Fibroblast of villous mesenchyme (primary cell): ENCODE measurements at regions not wholly inside any gene's neighbourhood (a gene's known extent, or its start where the extent isn't known, plus 50 kb on each side); places are given as distances from the start of the nearest gene placed in this dataset.
"Not testable (repeated sequence)": the region's sequence is repeated elsewhere in the genome, so short reads cannot be mapped to it uniquely, and the experiment has no call there.

Experiments used
- DNase-seq: peaks from one replicate; pipeline ENCODE4 v3.0.0-alpha.2; 2010; ENCODE audit warnings: low read depth
- H3K4me3 ChIP-seq: 2 replicates; pipeline ENCODE4 v1.5.1; 2011; ENCODE audit warnings: low read depth, mild to moderate bottlenecking, low read length
- TF ChIP-seq, protein P1 (sequence below): IDR thresholded peaks from 2 replicates; pipeline ENCODE4 v1.5.1; 2012; ENCODE audit warnings: low read depth, mild to moderate bottlenecking, low read length; ENCODE audit not compliant: insufficient read depth

DNA sequence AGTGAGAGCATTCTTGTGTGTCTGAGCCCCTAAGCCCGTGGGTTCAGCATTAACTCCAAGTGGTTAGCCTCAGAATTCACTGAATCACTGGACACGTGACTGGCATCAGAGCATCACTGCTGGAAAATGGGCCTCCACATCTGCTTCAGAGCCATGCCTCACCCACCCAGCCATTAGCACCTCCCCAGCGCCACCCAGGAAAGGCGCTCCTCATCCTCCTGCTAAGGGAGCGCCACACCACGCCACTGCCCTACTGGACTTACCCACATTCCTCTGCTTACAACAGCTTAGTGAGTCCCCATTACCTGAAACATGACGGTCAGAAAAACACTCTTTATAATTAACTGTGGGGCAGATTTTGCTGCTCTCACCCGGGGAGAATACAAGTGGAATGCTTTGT, 442.6 kb upstream of the MYT1L start:
- TF ChIP-seq, protein P1, sequence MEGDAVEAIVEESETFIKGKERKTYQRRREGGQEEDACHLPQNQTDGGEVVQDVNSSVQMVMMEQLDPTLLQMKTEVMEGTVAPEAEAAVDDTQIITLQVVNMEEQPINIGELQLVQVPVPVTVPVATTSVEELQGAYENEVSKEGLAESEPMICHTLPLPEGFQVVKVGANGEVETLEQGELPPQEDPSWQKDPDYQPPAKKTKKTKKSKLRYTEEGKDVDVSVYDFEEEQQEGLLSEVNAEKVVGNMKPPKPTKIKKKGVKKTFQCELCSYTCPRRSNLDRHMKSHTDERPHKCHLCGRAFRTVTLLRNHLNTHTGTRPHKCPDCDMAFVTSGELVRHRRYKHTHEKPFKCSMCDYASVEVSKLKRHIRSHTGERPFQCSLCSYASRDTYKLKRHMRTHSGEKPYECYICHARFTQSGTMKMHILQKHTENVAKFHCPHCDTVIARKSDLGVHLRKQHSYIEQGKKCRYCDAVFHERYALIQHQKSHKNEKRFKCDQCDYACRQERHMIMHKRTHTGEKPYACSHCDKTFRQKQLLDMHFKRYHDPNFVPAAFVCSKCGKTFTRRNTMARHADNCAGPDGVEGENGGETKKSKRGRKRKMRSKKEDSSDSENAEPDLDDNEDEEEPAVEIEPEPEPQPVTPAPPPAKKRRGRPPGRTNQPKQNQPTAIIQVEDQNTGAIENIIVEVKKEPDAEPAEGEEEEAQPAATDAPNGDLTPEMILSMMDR = no peak
- no peak overlapping the region for H3K4me3 ChIP-seq
- no peak for DNase-seq

DNA sequence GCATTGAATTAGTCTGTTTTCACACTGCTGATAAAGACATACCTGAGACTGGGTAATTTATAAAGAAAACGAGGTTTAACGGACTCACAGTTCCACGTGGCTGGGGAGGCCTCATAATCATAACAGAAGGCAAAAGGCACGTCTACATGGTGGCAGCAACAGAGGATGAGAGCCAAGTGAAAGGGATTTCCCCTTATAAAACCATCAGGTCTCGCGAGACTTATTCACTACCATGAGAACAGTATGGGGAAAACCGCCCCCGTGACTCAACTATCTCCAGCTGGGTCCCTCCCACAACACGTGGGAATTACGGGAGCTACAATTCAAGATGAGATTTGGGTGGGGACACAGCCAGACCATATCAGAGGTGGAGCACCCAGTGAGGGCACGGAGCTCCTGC, 442.0 kb upstream of the MYT1L start:
- H3K4me3 ChIP-seq, DNase-seq: not testable (repeated sequence)

DNA sequence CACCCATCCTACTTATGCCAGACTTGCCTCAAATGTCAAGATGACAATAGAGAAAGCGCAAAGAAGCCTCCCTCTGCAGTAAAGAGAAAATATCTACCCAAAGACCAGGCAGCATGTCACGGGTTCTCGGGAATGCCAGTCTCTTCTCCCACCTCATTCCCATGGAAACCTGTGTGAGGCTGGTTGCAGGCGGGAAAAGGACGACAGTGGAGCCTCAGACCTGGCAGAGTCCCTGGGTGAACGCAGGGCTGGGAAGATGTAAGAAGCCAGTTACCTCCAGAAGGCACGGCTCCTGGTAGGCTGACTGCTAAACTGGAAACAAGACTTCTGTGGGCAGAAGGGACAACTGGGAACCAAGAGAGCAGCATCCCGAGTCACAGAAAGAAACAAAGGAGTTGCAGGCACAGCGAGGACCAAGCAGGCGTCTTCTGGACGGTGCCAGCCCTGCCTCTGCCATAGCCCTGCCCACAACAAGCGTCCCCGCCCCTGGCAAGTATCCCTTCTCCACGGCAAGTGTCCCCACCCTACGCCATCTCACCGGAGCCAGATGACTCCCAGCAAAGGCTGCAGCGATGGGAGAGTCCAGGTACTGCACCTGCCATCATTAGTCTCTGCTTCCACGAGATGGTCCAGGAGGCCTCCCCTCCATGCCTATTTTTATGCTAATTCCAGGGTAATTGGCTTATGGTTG, 440.8 kb upstream of the MYT1L start:
- H3K4me3 ChIP-seq = no peak overlapping the region
- TF ChIP-seq, protein P1 = no peak
- no peak for DNase-seq

DNA sequence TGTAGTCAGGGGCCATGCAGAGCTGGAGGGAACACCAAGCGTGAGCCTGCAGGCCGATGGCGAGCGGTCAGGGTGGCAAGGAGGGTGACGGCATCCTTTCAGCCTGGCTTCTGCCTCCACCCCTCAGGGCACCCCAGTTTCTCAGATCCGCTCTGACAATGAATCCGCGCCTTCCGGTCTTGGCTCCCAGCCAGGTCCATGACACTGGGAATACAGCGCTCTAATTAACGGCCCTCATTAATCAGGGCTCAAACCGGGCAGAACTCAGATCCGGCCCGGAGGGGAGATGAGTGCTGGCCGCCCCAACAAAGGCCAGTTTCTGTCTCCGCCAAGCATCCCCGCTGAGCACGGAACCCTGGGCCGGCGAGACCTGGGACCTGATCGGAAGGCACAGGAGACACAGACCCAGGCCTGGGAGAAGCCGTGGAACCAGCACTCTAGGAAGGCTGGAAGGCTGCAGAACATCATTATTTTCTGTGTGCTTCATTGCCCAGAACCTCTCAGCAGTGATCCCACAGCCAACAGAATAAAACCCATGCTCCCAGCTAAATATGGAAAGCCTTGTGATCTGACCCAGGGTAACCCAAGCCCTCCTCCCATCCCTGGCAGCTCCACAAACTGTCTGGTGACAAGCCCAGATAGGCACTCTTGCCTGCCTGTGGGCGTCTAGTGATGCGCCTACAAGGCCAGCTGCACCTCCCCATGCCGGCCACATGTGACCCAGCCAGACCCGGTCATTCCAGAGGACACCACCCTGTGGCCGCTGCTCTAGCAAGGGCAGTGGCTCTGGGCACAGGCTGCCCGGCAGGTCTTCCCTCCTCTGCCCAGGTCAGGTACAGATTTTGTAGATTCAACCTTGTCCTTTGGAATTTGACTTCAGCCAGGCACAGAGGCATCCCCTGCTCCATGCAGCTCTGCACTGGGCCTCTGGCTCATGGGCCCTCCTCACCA, 438.7 kb upstream of the MYT1L start:
- H3K4me3 ChIP-seq = no peak overlapping the region
- DNase-seq = no peak
- TF ChIP-seq, protein P1 = no peak

DNA sequence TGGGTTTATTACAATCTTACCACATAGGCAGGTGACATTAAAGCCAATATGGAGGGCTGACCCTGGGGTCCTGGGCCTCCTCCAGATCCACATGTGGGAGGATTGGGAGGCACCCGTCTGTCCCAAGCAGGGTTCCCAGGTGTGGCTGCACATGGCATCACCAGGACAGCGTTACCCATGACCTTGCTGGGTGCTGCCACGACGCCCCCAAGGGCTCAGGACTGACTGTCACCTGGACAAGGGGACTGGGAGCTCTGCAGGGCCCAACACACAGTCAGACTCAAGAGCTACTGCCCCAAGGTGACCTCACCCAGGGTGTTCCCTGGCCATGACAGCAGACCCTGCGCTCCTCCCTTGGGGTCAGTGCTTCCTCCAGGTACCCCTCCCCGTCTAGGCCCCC, 437.4 kb upstream of the MYT1L start:
- no peak for DNase-seq
- H3K4me3 ChIP-seq = no peak overlapping the region
- TF ChIP-seq, protein P1 = no peak

DNA sequence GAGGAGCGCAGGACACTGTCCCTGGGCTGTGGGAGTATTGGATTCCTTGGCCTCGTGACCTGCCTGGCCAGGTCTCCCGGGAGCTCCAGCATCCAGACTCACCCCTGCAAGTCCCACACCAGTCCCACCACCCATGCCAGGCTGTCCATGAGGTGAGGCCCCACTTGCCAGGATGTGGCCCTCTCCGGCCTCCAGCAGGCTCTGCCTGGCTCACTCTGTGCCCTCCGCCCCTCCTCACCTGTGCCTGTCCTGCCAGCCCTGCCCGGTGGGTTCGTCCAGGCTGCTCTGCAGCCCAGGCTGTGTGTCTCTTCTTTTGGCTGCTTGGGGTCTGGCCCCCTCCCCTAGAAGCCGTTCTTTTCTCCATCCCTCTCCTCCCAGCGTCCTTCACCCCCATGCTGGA, 436.8 kb upstream of the MYT1L start:
- no peak for DNase-seq
- TF ChIP-seq, protein P1 = no peak

DNA sequence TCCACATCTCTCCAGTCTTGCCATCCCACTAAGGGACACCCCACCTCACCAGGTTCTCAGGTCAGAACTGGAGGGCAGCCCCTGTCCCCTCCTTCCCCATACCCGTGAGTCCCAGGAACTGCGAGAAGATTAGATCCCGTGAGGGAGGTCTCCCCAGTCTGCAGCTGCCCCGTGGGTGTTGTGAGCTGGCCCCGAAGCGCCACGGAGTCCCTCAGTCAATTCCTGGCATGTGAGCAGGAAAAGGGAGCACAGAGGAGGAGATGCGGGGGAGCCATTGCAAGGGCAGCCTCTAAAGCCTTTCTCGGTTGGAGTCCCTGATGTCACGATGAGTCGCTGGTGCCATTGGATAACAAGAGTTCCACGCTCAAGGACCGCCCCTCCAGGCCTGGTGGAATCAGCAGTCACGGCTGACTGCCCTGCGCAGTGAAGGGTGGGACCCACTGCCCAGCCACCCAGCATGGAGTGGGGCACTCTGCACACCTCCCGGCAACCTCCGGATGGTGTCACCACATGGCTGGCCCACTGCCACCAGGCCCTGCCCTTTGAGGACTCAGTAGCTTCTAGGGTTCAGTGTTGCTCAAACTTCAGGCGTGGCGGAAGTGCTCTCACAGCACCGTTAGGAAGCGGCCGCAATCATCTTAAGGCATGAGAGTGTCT, 434.9 kb upstream of the MYT1L start:
- TF ChIP-seq, protein P1 = no peak
- DNase-seq = no peak
- no peak overlapping the region for H3K4me3 ChIP-seq

More for the DNA sequence above, 436.8 kb upstream of the MYT1L start:
- no peak overlapping the region for H3K4me3 ChIP-seq
